Inflammatory macrophage treated with lipopolysaccharide for 4 hours (primary cell): ENCODE measurements at regions not wholly inside any gene's neighbourhood (a gene's known extent, or its start where the extent isn't known, plus 50 kb on each side); places are given as distances from the start of the nearest gene placed in this dataset.

Experiments used
- DNase-seq: peaks from one replicate; pipeline ENCODE4 v3.0.0-alpha.2; 2020

DNA sequence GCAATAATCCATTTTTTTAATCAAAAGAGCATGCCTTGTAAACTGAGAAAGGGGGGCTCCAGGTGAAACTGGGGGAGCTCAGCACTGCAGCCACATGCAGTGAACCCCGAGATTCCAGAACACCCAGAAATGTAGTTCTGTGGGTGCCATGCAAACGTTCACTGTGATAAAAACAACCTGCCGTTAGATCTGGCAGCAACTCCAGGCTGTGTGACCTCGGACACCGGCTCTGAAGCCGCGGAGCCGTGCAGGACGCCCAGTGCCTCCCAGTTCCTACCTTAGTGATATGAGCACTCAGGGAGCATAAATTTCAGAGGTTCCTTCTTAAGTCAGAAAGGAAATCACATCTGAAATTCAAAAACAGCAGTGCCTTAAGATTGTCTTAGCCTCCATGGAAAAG, 85.4 kb upstream of the THBS2 start:
- no peak for DNase-seq

DNA sequence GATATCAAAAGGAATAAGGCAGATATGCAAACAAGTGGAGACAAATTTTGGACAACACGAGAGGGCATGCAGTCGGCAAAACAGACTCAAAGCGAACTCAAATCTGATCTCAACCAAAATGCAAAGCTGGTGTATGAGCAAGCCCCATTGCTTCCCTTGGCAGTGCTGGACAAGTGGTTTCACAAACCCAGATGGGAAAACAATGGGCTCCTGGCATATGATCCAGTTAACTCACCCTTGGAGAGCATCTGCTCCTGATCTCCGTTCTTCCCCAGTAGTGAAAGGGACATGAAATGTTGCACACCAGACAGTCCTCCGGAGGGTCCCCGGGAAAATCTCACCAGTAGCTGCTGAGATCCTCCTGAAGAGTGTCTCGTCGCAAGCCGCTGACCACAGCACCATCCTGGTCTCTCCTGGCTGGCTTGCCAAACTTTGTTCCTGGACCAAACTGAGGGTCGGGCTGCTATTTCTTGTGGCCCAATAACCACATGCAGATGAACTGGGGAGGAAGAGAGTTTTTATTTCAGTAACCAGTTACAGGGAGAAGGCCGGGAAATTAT, 84.3 kb upstream of the THBS2 start:
- no peak for DNase-seq

DNA sequence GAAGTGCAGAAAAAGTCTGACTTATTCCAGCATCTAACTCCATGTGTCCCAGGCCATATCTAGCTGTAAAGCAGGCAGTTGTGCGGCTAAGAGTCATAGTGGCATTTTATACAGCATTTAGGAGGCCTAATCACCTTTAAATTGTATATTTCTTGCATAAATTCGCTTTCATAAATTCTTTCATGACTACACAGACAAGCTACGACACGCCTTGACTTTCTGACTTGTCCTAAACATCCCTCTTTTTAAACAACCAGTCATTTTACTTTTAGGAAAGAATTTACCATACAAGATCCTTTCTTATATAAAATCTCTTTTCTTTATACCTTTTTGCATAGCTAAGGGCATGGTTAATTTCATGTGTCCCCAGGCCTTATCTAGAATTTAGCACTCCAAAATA, 81.7 kb upstream of the THBS2 start:
- no peak for DNase-seq

DNA sequence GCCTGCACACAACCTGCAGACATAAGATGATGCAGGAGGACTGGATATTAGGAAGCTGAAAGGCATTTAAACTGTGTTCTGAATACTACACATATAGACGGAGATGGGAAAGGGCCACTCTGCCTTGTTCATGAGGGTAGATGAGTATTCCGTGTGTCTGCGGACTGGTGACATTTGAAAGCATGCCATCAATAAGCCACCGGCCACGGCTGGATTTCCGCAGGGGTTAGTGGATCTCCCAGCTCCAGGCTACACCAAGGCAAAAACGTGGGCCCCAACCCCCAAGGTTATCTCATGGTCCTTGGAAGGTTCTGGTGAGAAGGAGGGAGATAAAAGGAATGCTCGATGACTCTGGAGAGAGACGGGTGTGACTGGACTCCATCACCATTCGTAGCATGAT, 78.6 kb upstream of the THBS2 start:
- no peak for DNase-seq

DNA sequence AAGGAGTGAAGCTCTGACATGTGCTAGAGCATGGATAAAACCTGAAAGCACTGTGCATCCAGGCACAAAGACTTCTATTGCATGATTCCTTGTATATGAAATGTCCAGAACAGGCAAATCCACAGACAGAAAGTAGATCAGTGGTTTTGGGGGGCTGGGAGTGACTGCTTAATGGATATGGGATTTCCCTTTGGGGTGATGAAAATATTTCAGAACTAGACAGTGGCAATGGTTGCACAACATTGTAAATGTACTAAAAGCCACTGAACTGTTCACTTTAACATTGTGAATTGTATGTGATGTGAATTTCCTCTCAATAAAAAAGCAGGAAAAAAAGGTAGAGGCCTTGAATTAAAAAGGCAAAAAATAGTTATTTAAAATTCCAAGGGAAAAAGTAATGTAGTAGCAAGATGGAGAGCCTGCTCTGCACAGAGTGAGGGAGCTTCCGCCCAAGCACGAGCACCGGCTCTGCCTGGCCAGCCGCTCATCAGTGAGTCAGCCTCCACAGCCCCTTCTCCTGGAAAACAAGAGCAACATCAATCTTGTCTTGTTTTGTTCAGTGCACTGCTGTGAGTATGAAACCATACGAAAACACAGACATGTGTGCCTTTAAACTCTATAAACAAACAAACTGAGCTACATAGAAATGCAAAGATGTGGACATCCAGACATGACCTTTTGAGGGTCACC, 74.6 kb upstream of the THBS2 start:
- DNase-seq: peak; percentile 2

DNA sequence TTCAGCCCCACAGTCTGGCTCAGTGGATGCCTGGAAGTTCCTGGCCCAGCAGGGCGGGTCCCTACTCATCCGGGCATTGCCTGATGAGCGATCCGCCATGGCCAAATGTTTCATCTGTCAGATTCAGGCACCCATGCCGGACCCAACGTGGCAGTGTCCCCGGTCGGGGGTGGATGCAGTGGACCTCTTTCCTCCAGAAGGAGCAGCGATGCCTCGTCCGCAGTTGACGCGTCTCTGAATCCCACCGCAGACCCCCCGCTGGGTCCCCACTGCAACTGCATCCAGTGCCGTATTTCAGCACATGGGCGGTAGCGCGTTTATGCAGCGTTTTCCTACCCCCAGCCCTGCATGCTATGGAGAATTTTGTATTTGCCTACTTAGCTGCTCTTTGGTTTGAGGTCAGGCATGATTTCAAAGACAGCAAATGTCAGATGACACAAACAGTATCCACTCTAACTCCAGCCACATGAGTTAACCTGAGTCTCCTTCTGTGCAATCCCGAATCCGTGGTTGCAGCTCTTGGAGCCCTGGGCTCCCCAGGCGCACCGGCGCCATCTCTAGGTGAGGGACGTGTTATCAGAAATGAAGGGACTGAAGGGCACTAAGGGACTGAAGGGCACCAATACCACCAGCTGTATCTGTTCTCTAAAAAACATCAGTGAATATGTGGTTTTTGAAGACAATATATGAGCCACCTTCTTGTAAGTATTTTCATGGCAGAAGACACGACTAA, 72.6 kb upstream of the THBS2 start:
- DNase-seq: peak; percentile 36

DNA sequence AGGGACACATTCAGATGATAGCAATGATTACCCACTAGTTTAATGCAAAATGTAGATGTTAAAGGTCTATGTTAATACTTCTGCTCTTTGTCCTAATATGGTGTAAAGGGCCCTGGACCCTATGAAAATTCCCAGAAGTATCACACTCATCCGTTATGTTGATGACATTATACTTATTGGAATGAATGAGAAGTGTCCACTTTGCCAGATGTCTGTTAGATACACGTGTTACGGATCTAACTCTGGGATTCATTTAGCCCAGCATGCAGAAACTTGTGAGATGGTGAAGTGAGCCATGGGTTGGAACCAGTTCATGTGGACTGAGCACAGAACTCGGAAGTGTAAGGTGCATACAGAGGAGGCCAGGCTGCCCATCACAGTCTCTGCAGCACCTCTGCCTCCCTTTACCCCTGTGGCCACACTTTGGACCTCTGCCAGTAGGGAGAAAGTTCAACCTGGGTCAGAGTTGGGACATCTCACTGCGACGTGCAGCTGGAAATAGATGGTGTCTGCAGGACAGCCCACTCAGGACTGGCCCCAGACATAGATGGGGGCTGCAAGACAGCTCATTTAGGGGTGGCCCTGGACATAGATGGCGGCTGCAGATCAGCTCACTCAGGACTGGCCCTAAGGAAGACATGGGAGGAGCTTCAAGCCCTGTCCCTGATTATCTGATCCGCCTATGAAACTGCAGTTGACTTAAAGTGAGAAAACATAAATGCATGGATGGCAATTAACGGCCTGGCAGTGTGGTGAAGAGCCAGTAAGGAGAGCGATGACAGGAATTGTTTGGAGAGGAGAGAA, 71.2 kb upstream of the THBS2 start:
- no peak for DNase-seq

DNA sequence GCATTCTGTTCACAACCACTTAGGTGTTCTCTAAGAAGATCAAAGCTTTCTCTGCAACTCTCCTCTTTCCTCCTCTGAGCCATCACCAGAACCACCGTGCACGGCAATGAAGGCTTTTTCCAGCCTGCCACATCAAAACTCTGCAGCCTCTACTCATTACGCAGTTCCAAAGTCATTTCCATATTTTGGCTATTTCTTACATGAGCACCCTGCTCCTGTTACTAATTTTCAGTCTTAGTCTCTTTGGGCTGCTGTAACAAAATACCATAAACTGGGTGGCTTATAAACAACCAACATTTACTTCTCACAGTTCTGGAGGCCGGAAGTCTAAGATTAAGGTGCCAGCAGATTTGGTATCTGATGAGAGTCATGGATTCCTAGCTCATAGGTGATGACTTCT, 70.4 kb upstream of the THBS2 start:
- DNase-seq: no peak

DNA sequence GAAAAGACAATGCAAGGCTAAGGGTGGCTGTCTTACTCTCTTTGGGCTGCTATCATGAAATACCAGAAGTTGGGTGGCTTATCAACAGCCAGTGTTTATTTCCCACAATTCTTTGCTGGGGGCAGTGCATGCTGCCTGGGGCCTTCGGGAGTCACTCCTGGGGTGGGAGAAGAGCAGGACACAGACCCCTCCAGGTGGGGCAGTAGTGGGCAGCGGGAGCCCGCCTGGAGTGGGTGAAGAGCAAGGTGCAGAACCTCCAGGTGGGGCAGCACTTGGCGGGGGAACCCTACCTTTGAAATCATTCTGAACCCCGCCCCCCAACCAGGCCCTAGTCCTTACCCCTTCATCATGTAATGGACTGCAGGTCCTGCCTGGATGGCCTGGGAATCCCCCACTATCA, 69.6 kb upstream of the THBS2 start:
- no peak for DNase-seq

DNA sequence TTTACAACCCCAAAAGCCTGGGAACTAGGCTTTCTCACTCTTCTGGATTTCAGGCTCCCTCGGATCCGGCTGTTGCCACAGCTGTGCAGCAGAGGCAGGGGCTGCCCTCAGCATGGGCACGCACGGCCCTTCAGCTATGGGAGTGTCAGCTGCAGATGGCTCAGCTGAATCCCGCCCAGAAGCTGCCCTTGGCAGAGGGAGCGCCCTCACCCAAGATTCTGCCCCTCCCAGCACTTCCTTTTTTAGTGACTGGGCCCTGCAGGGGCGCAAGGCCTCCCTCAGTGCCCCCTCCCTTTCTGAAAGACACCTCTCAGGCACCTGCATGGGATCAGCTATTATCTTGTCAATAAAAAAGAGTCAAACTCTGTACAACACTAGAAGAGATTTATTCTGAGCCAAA, 67.9 kb upstream of the THBS2 start:
- DNase-seq: no peak

DNA sequence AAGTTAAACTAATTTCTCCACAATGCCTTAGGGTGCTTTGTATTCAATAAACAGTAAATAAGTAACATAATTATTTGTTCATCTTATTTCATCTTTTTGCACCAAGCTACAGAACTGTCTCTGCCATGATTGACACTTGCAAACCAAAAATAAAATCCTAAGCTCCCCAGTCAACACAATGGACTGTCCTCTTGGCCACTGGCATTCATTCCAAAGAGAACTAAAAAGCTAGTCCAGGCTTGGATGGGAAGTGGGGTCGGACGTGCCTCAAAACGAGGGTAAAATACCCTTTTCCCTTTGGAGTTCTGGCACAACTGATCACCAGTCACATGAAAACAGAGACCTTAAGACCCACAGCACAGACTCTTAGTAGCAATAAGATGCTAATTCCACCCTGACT, 66.4 kb upstream of the THBS2 start:
- no peak for DNase-seq

DNA sequence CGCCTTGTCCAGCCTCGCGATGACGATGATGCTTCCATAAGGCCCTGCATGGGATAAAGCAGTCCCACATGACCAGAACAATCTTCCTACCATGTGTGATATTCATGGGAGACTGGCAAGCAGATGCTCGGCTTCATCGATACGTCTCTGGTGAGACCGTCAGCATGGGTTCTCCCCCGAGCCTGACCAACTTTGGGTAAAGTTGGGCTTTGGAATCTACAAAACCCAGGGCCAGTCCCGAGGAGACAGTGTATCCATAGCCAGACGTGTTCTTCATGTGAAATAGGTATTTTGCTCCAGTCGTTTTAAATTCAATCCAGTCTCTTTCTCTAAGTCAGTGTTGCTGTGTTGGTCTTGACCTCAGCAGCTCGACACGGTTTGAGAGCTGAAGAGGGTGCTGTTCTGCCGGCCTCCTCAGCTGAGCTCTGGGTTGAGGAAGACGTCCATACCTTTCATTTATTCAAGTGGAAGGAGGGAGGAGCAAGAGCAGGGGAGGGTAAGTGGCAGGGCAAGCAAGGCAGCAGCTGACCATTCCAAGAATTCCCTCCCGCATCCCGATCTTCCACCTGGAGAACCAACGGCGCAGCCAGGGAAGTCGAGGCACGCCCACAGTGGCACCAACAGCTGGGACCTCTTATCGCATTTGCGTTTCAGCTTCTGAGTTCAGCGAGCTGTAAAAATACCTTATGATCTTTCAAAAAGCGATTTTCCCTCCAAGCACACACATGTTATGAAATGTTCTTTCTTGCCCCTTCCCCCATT, 64.0 kb upstream of the THBS2 start:
- DNase-seq: no peak

DNA sequence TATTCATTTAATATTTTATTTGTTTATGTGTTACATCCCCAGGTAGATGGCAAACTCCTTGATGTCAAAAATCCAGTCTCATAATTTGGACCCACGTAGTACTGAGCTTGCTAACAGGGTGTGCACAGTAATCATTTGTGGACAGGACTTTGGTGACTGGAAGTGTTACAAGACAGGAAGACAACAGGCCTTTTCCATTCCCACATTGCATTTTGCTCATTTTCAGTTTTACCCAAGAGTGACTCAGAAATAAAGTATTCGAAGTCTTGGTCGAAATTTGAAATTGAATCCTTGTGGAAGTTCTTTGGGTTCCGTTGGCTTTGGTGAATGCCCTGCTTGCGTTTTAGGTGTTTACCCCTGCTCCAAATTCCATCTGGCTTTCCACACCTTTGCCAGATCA, 63.0 kb upstream of the THBS2 start:
- no peak for DNase-seq

DNA sequence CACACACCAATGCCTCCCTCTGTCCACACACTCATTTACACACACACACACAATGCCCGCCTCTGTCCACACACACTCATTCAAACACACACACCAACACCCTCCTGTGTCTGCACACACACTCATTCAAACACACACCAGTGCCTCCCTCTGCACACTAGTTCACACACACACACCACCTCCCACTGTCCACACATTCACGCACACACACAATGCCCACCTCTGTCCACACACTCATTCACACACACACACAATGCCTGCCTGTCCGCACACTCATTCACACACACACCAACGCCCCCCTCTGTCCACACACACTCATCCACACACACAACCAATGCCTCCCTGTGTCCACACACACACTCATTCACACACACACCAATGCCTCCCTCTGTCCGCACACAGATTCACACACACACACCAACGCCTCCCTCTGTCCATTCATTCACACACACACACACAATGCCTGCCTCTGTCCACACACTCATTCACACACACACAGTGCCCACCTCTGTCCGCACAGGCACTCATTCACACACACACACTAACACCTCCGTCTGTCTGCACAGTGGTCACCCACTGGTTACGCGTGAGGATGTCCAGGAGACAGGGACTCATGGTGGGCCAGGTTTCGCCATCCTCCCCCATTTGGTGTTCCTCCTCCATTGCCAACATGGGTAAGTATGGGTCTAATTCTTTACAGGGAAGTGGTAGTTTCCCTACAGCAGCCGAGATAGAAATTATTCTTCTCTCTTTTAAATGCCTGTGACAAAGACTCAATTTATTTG, 62.4 kb upstream of the THBS2 start:
- DNase-seq: no peak

DNA sequence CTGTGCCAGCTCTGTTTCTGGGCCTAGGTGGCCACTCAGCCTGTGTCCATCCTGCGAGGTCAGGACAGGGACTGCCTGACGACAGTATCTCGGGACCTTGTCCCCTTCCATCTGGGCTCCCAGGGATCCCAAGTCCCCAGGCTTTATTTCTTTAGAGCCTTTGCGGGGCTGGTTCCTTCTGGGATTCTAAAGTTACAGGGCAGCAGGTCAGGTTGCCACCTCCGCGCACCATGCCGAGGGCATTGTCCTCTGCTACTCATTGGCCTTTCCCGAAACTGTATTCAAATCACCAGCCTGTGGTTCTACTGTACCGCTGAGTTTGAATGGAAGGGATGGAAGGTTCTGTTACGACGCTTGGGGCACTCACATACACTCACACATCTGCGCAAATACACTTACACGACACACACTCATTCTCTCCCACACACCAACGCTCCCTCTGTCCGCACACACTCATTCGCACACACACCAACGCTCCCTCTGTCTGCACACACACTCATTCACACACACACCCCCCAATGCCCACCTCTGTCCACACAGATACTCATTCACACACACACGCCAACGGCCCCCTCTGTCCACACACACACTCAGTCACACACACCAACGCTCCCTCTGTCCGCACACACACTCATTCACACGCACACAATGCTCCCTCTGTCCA, 59.8 kb upstream of the THBS2 start:
- DNase-seq: no peak

DNA sequence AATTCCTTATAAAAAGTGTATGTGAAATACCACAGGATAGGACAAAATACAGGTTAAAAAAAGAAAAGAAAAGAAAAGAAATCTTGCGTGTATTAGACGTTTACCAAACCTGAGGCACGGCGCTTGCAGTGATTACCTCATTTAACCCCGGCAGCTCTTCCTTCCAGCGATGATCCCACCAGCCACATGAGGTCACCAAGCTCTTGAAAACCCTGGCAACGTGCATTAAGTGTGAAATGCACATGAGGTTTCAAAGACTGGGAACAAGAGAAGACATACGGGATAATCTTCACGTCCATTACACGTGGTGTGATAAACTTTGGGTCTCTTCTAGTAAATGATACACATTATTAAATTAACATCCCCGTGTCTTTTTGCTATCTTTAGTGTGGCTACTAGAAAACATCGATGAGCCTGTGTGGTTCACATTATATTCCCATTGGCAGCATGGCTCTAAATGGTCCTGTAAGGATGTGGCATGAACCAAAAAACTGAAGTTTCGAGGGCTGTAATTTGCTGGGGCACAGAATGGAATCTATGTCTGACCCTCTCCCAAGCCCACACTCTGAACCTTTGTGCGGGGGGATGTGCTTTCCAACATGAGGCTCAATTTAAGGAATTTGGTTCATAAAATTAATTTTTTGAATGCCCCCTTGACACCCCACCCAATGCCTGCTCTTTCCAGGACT, 59.2 kb upstream of the THBS2 start:
- no peak for DNase-seq

DNA sequence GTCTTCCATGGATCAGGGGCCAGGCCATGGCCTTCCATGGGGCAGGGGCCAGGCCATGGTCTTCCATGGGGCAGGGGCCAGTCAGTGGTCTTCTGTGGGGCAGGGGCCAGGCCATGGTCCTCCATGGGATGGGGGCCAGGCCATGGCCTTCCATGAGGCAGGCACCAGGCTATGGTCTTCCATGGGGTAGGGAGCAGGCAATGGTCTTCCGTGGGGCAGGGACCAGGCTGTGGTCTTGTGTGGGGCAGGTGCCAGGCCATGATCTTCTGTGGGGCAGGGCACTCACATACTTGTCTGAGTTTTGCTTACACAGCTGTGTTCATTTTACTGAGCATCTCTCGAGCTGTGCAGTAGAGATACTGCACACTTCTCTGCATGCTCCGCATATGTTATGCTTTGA, 57.3 kb upstream of the THBS2 start:
- DNase-seq: no peak
